ENCODE measurements at regions not wholly inside any gene's neighbourhood (a gene's known extent, or its start where the extent isn't known, plus 50 kb on each side); places are given as distances from the start of the nearest gene placed in this dataset.

DNA sequence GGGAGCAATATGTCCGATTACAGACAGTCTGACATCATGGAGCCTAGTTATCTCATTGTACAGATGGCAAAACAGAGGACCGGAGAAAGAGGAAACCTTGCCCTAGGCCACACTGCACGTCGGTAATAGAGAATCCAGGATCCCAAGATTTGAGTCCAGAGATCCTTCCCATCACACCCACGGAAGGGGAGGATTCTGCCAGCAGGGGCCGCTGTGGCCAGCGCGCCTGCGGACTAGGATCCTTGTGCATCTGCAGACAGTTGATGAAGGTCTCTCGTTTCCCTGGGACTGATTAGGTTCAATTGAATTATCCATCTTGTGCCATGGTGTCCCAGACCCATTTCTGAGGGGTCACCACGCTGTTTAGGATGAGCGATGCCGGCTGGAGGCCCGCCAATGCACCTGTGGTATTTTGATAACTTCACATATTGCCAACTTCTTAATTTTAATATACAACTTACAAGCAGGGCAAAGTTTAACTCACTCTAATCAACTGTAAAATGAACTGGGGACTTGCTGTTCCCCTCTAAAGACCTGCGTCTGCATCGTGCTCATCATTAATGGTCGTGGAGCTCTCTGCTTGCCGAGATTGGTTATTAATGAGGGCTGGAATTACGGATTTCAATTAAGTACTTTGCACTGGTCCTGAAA, 592.7 kb upstream of the BRINP1 start:
- H3K9me3 Mint-ChIP-seq = peaks cover 0 to 4% (median 0%) of the 10 kb centered on the region in 8 donors
- CTCF ChIA-PET (ENCODE audit: partially characterized antibody) = no interaction called here
- intact Hi-C loops (cut with micrococcal nuclease) = no loop called here

DNA sequence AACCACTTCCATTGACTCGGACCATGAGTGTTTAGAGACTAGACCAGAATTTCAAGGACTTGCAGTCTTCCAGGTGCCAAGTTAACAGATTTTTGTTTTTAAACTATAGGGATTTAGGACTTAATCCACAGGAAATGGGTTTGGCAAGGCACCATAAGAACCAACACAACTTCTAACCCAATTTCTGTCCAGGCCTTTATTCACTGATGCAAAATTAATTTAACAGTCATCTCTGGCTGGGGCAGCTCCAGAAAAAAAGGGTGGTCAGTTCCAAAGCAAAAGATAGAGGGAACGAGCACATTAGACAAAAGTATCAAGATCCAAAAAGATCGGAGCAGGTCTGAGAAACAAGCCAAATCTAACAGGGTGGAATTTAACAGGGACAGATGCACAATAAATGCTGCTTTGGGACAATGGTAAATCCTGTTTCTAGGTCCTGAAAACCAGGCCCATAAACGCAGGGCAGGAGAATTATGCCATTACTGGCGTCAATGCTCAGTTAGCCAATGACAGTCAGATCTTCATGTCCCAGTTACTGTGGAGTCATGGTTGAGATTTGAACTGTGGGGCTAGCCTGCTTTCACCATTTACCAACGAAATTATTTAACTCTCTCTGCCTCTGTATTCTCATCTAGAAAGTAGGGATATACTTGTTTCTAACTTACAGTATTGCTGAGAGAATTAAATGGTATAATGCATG, 590.8 kb upstream of the BRINP1 start:
- no peaks in the 10 kb centered on the region for H3K4me1 Mint-ChIP-seq
- H3K27me3 Mint-ChIP-seq = peaks cover 0 to 3% of the 10 kb centered on the region in 2 donors
- H3K4me3 Mint-ChIP-seq = no peak overlapping the region
- H3K27ac Mint-ChIP-seq = no peak overlapping the region
- ChIA-PET POLR2A (ENCODE audit: partially characterized antibody) (no interaction called here), CTCF (ENCODE audit: partially characterized antibody) (no interaction called here)
- H3K36me3 Mint-ChIP-seq = no peaks in the 10 kb centered on the region
- H3K36me3 ChIP-seq (ENCODE audit: insufficient read depth, low read length) = no peaks in the 10 kb centered on the region
- H3K4me1 ChIP-seq (ENCODE audit: insufficient read depth, low read length) = no peaks in the 10 kb centered on the region
- H3K27ac ChIP-seq (ENCODE audit: low read depth, low read length) = no peak overlapping the region
- H3K9me3 ChIP-seq (ENCODE audit: control insufficient read depth in 1 of 2, low read length in 2 of 2) = no peaks in the 10 kb centered on the region
- H3K4me3 ChIP-seq (ENCODE audit: low read length in 2 of 2) = no peak overlapping the region
- H3K27me3 ChIP-seq (ENCODE audit: insufficient read depth, low read length) = no peaks in the 10 kb centered on the region
- peaks cover 0 to 4% (median 0%) of the 10 kb centered on the region in 8 donors for H3K9me3 Mint-ChIP-seq
- no peak for DNase-seq
- intact Hi-C loops (cut with micrococcal nuclease) = no loop called here

More for the DNA sequence above, 592.7 kb upstream of the BRINP1 start:
- Mint-ChIP-seq H3K36me3 (no peaks in the 10 kb centered on the region), H3K27ac (no peak overlapping the region), H3K27me3 (peaks cover 0 to 3% of the 10 kb centered on the region in 2 donors), H3K4me1 (no peaks in the 10 kb centered on the region), H3K4me3 (no peak overlapping the region)
- H3K4me3 ChIP-seq (ENCODE audit: low read length in 2 of 2) = no peak overlapping the region
- H3K36me3 ChIP-seq (ENCODE audit: insufficient read depth, low read length) = no peaks in the 10 kb centered on the region
- no peaks in the 10 kb centered on the region for H3K27me3 ChIP-seq (ENCODE audit: insufficient read depth, low read length)
- no peaks in the 10 kb centered on the region for H3K4me1 ChIP-seq (ENCODE audit: insufficient read depth, low read length)
- H3K27ac ChIP-seq (ENCODE audit: low read depth, low read length) = no peak overlapping the region
- DNase-seq = no peak
- no peaks in the 10 kb centered on the region for H3K9me3 ChIP-seq (ENCODE audit: control insufficient read depth in 1 of 2, low read length in 2 of 2)
- POLR2A ChIA-PET (ENCODE audit: partially characterized antibody) = no interaction called here

DNA sequence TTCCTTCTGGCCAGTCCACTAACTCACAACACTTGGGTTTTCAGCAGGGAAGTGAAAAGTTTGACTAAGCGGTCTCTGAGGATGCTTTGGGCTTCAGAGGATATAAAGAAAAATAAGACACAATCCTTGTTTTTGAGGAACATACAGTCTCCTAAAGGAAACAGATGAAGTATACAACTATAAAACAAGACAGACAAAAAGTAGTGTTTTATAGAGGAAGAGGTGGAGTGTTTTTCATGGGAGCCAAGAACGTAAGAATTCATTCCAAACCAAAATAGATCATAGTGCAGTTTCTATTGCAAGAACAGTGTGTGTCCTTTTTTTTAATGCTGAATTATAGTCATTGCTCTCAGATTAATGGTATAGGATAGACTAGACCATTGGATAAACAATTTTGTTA, 586.9 kb upstream of the BRINP1 start:
- H3K4me3 ChIP-seq (ENCODE audit: low read length in 2 of 2) = no peak overlapping the region
- Mint-ChIP-seq H3K27ac (no peak overlapping the region), H3K4me3 (no peak overlapping the region), H3K9me3 (peaks cover 0 to 4% (median under 1%) of the 10 kb centered on the region in 8 donors), H3K4me1 (no peaks in the 10 kb centered on the region), H3K27me3 (peaks cover 0 to 3% of the 10 kb centered on the region in 2 donors), H3K36me3 (no peaks in the 10 kb centered on the region)
- no peak overlapping the region for H3K27ac ChIP-seq (ENCODE audit: low read depth, low read length)
- no peaks in the 10 kb centered on the region for H3K4me1 ChIP-seq (ENCODE audit: insufficient read depth, low read length)
- no peaks in the 10 kb centered on the region for H3K36me3 ChIP-seq (ENCODE audit: insufficient read depth, low read length)
- ChIA-PET POLR2A (ENCODE audit: partially characterized antibody) (no interaction called here), CTCF (ENCODE audit: partially characterized antibody) (no interaction called here)
- H3K9me3 ChIP-seq (ENCODE audit: control insufficient read depth in 1 of 2, low read length in 2 of 2) = no peaks in the 10 kb centered on the region
- DNase-seq = no peak
- H3K27me3 ChIP-seq (ENCODE audit: insufficient read depth, low read length) = no peaks in the 10 kb centered on the region
- intact Hi-C loops (cut with micrococcal nuclease) = no loop called here

DNA sequence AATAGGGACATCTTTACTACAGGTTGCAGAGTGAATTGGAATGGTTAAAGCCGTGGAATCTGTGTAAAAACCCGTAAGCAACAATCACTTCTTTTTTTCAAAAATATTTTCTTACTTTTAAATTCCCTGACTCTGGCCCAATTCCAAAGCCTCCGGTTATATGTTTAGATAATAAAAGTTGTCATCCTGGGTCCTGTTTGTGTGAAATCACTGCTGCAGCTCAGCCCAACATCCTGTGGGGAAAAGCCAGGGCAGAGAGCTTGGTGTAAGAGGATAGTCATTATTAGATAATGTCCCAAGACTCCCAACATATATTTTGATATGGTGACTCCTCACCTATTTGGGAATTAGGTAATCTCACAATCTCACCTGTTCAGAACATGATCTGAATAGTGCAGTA, 586.0 kb upstream of the BRINP1 start:
- no peaks in the 10 kb centered on the region for H3K4me1 Mint-ChIP-seq
- CTCF ChIA-PET (ENCODE audit: partially characterized antibody) = no interaction called here
- peaks cover 0 to 4% (median under 1%) of the 10 kb centered on the region in 8 donors for H3K9me3 Mint-ChIP-seq

GRCh38 chr9:119951591-119951990, 582.4 kb upstream of the BRINP1 start:
- Histone ChIP-seq H3K4me3 (ENCODE audit: low read length in 2 of 2) (no peak overlapping the region), H3K36me3 (ENCODE audit: insufficient read depth, low read length) (no peaks in the 10 kb centered on the region), H3K27ac (ENCODE audit: low read depth, low read length) (no peak overlapping the region), H3K4me1 (ENCODE audit: insufficient read depth, low read length) (no peaks in the 10 kb centered on the region), H3K27me3 (ENCODE audit: insufficient read depth, low read length) (no peaks in the 10 kb centered on the region), H3K9me3 (ENCODE audit: control insufficient read depth in 1 of 2, low read length in 2 of 2) (no peaks in the 10 kb centered on the region)
- DNase-seq = no peak
- H3K4me3 Mint-ChIP-seq = no peak overlapping the region
- POLR2A ChIA-PET (ENCODE audit: partially characterized antibody) = no interaction called here
- no peaks in the 10 kb centered on the region for H3K27me3 Mint-ChIP-seq
- H3K27ac Mint-ChIP-seq = no peak overlapping the region
- H3K36me3 Mint-ChIP-seq = no peaks in the 10 kb centered on the region
- CTCF ChIA-PET (ENCODE audit: partially characterized antibody) = no interaction called here
- no peaks in the 10 kb centered on the region for H3K4me1 Mint-ChIP-seq
- intact Hi-C loops (cut with micrococcal nuclease) = no loop called here
- H3K9me3 Mint-ChIP-seq = peaks cover 0 to 4% (median 0%) of the 10 kb centered on the region in 8 donors

More for the DNA sequence above, 586.0 kb upstream of the BRINP1 start:
- Histone ChIP-seq H3K27ac (ENCODE audit: low read depth, low read length) (no peak overlapping the region), H3K4me1 (ENCODE audit: insufficient read depth, low read length) (no peaks in the 10 kb centered on the region), H3K27me3 (ENCODE audit: insufficient read depth, low read length) (no peaks in the 10 kb centered on the region), H3K9me3 (ENCODE audit: control insufficient read depth in 1 of 2, low read length in 2 of 2) (no peaks in the 10 kb centered on the region), H3K36me3 (ENCODE audit: insufficient read depth, low read length) (no peaks in the 10 kb centered on the region), H3K4me3 (ENCODE audit: low read length in 2 of 2) (no peak overlapping the region)
- H3K4me3 Mint-ChIP-seq = no peak overlapping the region
- H3K36me3 Mint-ChIP-seq = no peaks in the 10 kb centered on the region
- no peak for DNase-seq
- no peak overlapping the region for H3K27ac Mint-ChIP-seq
- POLR2A ChIA-PET (ENCODE audit: partially characterized antibody) = no interaction called here
- intact Hi-C loops (cut with micrococcal nuclease) = no loop called here
- H3K27me3 Mint-ChIP-seq = peaks cover 0 to 3% of the 10 kb centered on the region in 2 donors

GRCh38 chr9:119951090-119951489, 581.9 kb upstream of the BRINP1 start:
- Mint-ChIP-seq H3K27me3 (no peaks in the 10 kb centered on the region), H3K27ac (no peak overlapping the region), H3K4me3 (no peak overlapping the region), H3K4me1 (no peaks in the 10 kb centered on the region), H3K36me3 (no peaks in the 10 kb centered on the region), H3K9me3 (peaks cover 0 to 4% (median 0%) of the 10 kb centered on the region in 8 donors)
- Histone ChIP-seq H3K27me3 (ENCODE audit: insufficient read depth, low read length) (no peaks in the 10 kb centered on the region), H3K36me3 (ENCODE audit: insufficient read depth, low read length) (no peaks in the 10 kb centered on the region), H3K4me1 (ENCODE audit: insufficient read depth, low read length) (no peaks in the 10 kb centered on the region), H3K4me3 (ENCODE audit: low read length in 2 of 2) (no peak overlapping the region), H3K9me3 (ENCODE audit: control insufficient read depth in 1 of 2, low read length in 2 of 2) (no peaks in the 10 kb centered on the region), H3K27ac (ENCODE audit: low read depth, low read length) (no peak overlapping the region)
- DNase-seq = no peak
- ChIA-PET CTCF (ENCODE audit: partially characterized antibody) (no interaction called here), POLR2A (ENCODE audit: partially characterized antibody) (no interaction called here)
- intact Hi-C loops (cut with micrococcal nuclease) = no loop called here

GRCh38 chr9:119945686-119946085, 576.5 kb upstream of the BRINP1 start:
- no peak overlapping the region for H3K4me3 Mint-ChIP-seq
- Histone ChIP-seq H3K27me3 (ENCODE audit: insufficient read depth, low read length) (no peaks in the 10 kb centered on the region), H3K36me3 (ENCODE audit: insufficient read depth, low read length) (no peaks in the 10 kb centered on the region), H3K4me1 (ENCODE audit: insufficient read depth, low read length) (no peaks in the 10 kb centered on the region), H3K27ac (ENCODE audit: low read depth, low read length) (no peak overlapping the region), H3K4me3 (ENCODE audit: low read length in 2 of 2) (no peak overlapping the region), H3K9me3 (ENCODE audit: control insufficient read depth in 1 of 2, low read length in 2 of 2) (no peaks in the 10 kb centered on the region)
- no peak for DNase-seq
- H3K4me1 Mint-ChIP-seq = no peaks in the 10 kb centered on the region
- POLR2A ChIA-PET (ENCODE audit: partially characterized antibody) = no interaction called here
- no peaks in the 10 kb centered on the region for H3K36me3 Mint-ChIP-seq
- CTCF ChIA-PET (ENCODE audit: partially characterized antibody) = no interaction called here
- H3K27me3 Mint-ChIP-seq = no peaks in the 10 kb centered on the region
- H3K27ac Mint-ChIP-seq = no peak overlapping the region
- intact Hi-C loops (cut with micrococcal nuclease) = no loop called here
- H3K9me3 Mint-ChIP-seq = peaks cover 0 to 1% (median 0%) of the 10 kb centered on the region in 8 donors
